GM12864 (cell line): ENCODE measurements at regions not wholly inside any gene's neighbourhood (a gene's known extent, or its start where the extent isn't known, plus 50 kb on each side); places are given as distances from the start of the nearest gene placed in this dataset.

Source experiments
- DNase-seq: peaks from one replicate; pipeline ENCODE4 v3.0.0-alpha.2; 2011; ENCODE audit warnings: low read depth
- H3K4me3 ChIP-seq: 2 replicates; pipeline ENCODE4 v1.5.1; 2011; ENCODE audit warnings: mild to moderate bottlenecking, low read depth, low read length, control low read depth
- CTCF ChIP-seq: IDR thresholded peaks from 2 replicates; pipeline ENCODE4 v1.5.1; 2011; ENCODE audit warnings: low read depth, mild to moderate bottlenecking, moderate library complexity, low read length, control low read depth, inconsistent platforms; ENCODE audit errors: missing control alignments

DNA sequence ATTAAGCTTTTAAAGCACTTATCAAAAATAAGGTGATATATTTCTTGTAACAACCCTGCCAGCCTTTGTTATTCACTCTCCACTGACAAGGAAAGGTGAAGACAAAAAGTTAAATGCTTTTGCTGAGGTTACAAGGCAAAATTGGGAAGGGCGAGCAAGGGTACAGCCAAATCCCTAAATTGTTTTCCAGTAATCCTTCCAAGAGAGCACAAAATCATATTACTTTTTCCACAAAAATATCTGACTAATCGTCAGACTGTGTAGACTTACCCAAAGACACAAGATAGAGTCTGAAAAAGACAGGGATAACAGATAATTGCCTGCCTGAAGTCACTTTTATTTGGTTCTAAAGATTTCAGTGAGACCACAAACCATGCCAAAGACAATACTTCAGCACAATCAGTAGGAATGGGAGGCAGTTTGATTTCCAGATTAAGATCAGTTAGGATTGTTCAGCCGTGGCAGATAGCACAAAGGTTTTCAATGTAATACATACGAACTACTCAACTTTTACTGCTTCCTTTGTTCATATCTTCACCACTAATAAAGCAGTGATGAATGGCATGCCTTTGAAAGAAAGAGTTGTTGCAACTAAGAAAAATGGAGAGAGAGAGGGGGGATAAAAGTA lies 383.8 kb upstream of the TUSC1 start:
- DNase-seq: no peak
- no peak overlapping the region for H3K4me3 ChIP-seq
- TF ChIP-seq CTCF: no peak

GRCh38 chr9:26058111-26058895 lies 380.1 kb upstream of the TUSC1 start:
- no peak for TF ChIP-seq CTCF
- H3K4me3 ChIP-seq: no peak overlapping the region
- DNase-seq: no peak

DNA sequence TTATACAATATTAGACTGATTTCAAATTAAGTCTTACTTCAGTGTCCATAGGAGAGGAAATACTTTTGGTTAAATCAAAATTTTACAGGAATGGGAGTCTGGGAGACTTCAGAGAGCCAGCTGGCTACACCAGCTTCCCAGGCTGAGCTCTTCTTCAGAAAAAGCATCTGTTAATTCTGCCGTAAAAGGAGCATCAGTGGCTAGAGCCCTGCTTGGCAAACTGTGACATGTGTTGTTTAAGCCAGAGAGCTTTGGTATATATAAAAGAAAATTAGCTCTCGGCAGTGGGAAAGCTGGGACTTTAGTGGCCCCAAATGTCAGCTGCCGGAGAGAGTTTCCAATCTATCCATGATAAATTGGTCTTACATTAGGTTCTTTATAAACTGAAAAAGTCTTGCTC lies 378.8 kb upstream of the TUSC1 start:
- TF ChIP-seq CTCF: no peak
- H3K4me3 ChIP-seq: no peak overlapping the region
- no peak for DNase-seq

GRCh38 chr9:26054600-26055520 lies 376.6 kb upstream of the TUSC1 start:
- TF ChIP-seq CTCF: no peak
- DNase-seq: no peak
- H3K4me3 ChIP-seq: no peak overlapping the region

GRCh38 chr9:26053954-26054353 lies 375.7 kb upstream of the TUSC1 start:
- H3K4me3 ChIP-seq: no peak overlapping the region
- no peak for TF ChIP-seq CTCF
- DNase-seq: no peak

GRCh38 chr9:26043431-26043830 lies 365.2 kb upstream of the TUSC1 start:
- no peak for TF ChIP-seq CTCF
- DNase-seq: no peak
- no peak overlapping the region for H3K4me3 ChIP-seq
